ENCODE measurements at regions not wholly inside any gene's neighbourhood (a gene's known extent, or its start where the extent isn't known, plus 50 kb on each side); places are given as distances from the start of the nearest gene placed in this dataset.

DNA sequence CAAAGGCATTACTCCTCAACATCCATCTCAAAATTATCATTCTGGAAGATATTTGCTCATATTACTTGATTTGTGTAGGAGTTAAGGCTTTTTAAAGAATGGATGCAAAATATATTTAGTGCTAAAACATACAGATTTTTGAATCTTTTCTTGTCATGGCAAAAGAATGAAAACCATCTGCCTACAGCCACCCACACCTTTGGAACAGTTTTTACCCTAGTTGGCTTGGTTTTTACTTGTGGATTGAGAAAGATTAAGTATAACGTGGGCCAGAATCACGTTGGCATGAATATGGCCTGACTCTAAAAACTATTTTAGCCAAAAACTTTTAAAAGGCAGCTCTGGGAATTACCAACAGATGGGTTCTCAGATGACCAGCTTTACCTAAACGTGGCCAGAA lies 128.2 kb downstream of the SPAG6 start:
- no peak overlapping the region for H2AFZ ChIP-seq (ENCODE audit: low read depth, low read length, poor library complexity, severe bottlenecking)
- H3K9me2 ChIP-seq (ENCODE audit: insufficient read depth): no peaks in the 10 kb centered on the region
- H3K9ac ChIP-seq (ENCODE audit: low read length): no peak overlapping the region
- BruUV-seq (replicated peaks): no TSS peak
- H3K79me2 ChIP-seq (ENCODE audit: insufficient read depth, low read length): no peaks in the 10 kb centered on the region
- intact Hi-C loops (cut with micrococcal nuclease): no loop called here
- no peaks in the 10 kb centered on the region for H3K27me3 ChIP-seq (ENCODE audit: insufficient read depth, low read length)
- ATAC-seq: no peak
- POLR2A ChIA-PET: no interaction called here
- no peak for DNase-seq (ENCODE audit: low read depth, low spot score)
- H3K27ac ChIP-seq (ENCODE audit: low read depth, low read length): no peak overlapping the region
- no peaks in the 10 kb centered on the region for H3K4me1 ChIP-seq (ENCODE audit: control insufficient read depth in 1 of 2, insufficient read depth in 2 of 2, low read length in 2 of 2)
- no peak overlapping the region for H3K4me2 ChIP-seq (ENCODE audit: low read length)
- H3K4me3 ChIP-seq (replicated peaks in 1 of 2; ENCODE audit: low read depth in 1 of 2, low read length in 2 of 2): no peak overlapping the region
- H3K9me3 ChIP-seq (ENCODE audit: control insufficient read depth in 1 of 2, insufficient read depth in 1 of 2, low read depth in 1 of 2, low read length in 2 of 2): no peaks in the 10 kb centered on the region
- H4K20me1 ChIP-seq (ENCODE audit: insufficient read depth): no peaks in the 10 kb centered on the region
- RAD21 ChIA-PET (ENCODE audit: low non-redundant PET in 1 of 2, low total read pairs in 2 of 2, uncharacterized antibody in 2 of 2, unreplicated experiment in 2 of 2): no interaction called here
- CTCF ChIA-PET: no interaction called here
- TF ChIP-seq TCF7L2 (IDR thresholded peaks at IDR 0.05; ENCODE audit: borderline replicate concordance, extremely low read depth, insufficient read depth, insufficient read length) (no peak), POLR2AphosphoS5 (IDR thresholded peaks at IDR 0.05; ENCODE audit: low read depth, low read length) (no peak), EZH2 (IDR thresholded peaks at IDR 0.05) (no peak), JUND (IDR thresholded peaks at IDR 0.05) (no peak), ZFX (IDR thresholded peaks at IDR 0.05) (no peak), YY1 (IDR thresholded peaks at IDR 0.05; ENCODE audit: extremely low read depth, insufficient replicate concordance, low read depth, low read length) (no peak), ELF1 (IDR thresholded peaks at IDR 0.05; ENCODE audit: borderline replicate concordance, low read depth) (no peak), SIN3A (IDR thresholded peaks at IDR 0.05; ENCODE audit: low read depth) (no peak), SP1 (IDR thresholded peaks at IDR 0.05; ENCODE audit: low read depth) (no peak), RAD21 (IDR thresholded peaks at IDR 0.05; ENCODE audit: low read depth) (no peak), ATF3 (IDR thresholded peaks at IDR 0.05) (no peak)
- TF ChIP-seq, protein P1, sequence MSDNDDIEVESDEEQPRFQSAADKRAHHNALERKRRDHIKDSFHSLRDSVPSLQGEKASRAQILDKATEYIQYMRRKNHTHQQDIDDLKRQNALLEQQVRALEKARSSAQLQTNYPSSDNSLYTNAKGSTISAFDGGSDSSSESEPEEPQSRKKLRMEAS (IDR thresholded peaks at IDR 0.05): no peak
- H3K36me3 ChIP-seq (ENCODE audit: control insufficient read depth in 1 of 2, insufficient read depth in 2 of 2, low read length in 2 of 2): no peaks in the 10 kb centered on the region
